Gastroesophageal sphincter (tissue), 4 donors: ENCODE measurements at regions not wholly inside any gene's neighbourhood (a gene's known extent, or its start where the extent isn't known, plus 50 kb on each side); places are given as distances from the start of the nearest gene placed in this dataset.
A peak's percentile ranks its signal among the peaks of the same experiment; 100 is the strongest.

Experiments used
- ATAC-seq: fragments of 150-250 bp; one replicate; pipeline ENCODE4 v1.9.1; 2016; ENCODE audit warnings: mild to moderate bottlenecking, moderate library complexity
- H3K27ac ChIP-seq, 4 donors: fragments of 200-600 bp; sonication (generic) in 3 of 4; 1 replicate in 3 of 4; 2 replicates in 1 of 4; pipeline ENCODE4 v1.5.1; 2016 to 2019
- H3K27me3 ChIP-seq: fragments of 200-600 bp; sonication (generic); one replicate; pipeline ENCODE4 v1.5.1; 2019
- H3K36me3 ChIP-seq, 2 donors: fragments of 200-600 bp; sonication (generic); one replicate each; pipeline ENCODE4 v1.5.1; 2019; ENCODE audit warnings: control low read depth in 1 of 2
- H3K4me1 ChIP-seq, 3 donors: fragments of 200-600 bp; sonication (generic); 1 replicate in 2 of 3; 2 replicates in 1 of 3; pipeline ENCODE4 v1.5.1; 2016 to 2019; ENCODE audit warnings: control low read depth in 2 of 3
- H3K4me3 ChIP-seq, 2 donors: fragments of 200-600 bp; sonication (generic); one replicate each; pipeline ENCODE4 v1.5.1; 2019; ENCODE audit warnings: mild to moderate bottlenecking in 1 of 2, moderate library complexity in 1 of 2
- H3K9me3 ChIP-seq, 3 donors: fragments of 200-600 bp; sonication (generic); one replicate each; pipeline ENCODE4 v1.5.1; 2017 to 2019; ENCODE audit warnings: control low read depth in 2 of 3
- CTCF ChIP-seq, 4 experiments: fragments of 200-600 bp in 2 of 4; fragments of 450-650 bp in 2 of 4; sonication (generic) in 1 of 4; IDR thresholded peaks; one replicate each; pipeline ENCODE4 v1.5.1; 2017 to 2019; ENCODE audit warnings: antibody characterized with exemption in 4 of 4, mild to moderate bottlenecking in 2 of 4, moderate library complexity in 2 of 4
- EP300 ChIP-seq: sonication (generic); formaldehyde crosslinking; IDR thresholded peaks from one replicate; pipeline ENCODE4 v1.6.1; 2017; ENCODE audit warnings: antibody characterized with exemption, mild to moderate bottlenecking
- POLR2A ChIP-seq, 2 donors: fragments of 450-650 bp; IDR thresholded peaks; one replicate each; pipeline ENCODE4 v1.6.1; 2017; ENCODE audit warnings: antibody characterized with exemption in 2 of 2, mild to moderate bottlenecking in 2 of 2, moderate library complexity in 1 of 2
- POLR2AphosphoS5 ChIP-seq: sonication (generic); formaldehyde crosslinking; IDR thresholded peaks from one replicate; pipeline ENCODE4 v1.6.1; 2017; ENCODE audit warnings: antibody characterized with exemption
- WGBS, 2 donors: methylation state at CpG; one replicate each; pipeline ENCODE4 v1.1.5; 2018; ENCODE audit warnings: low coverage in 1 of 2; 5-methylcytosine and 5-hydroxymethylcytosine counted together

GRCh38 chr6:105648276-105648675 lies 245.4 kb upstream of the PREP start:
- H3K4me1 ChIP-seq = peaks cover 0 to 29% (median 6%) of the 10 kb centered on the region in 3 donors

GRCh38 chr6:105646391-105646867 lies 243.5 kb upstream of the PREP start:
- 77 to 83% methylated on average over 5 of the region's 5 CpGs for WGBS, 2 donors
- TF ChIP-seq EP300 = no peak
- no peak for TF ChIP-seq POLR2AphosphoS5
- TF ChIP-seq POLR2A (IDR thresholded peaks at IDR 0.05) = no peak
- TF ChIP-seq CTCF (IDR thresholded peaks at IDR 0.05) = no peak
- H3K27ac ChIP-seq = peak overlapping the region; percentile 53 to 78 (median 70)
- no peak for ATAC-seq
- H3K27me3 ChIP-seq = no peaks in the 10 kb centered on the region
- H3K4me1 ChIP-seq = peaks cover 0 to 29% (median 6%) of the 10 kb centered on the region in 3 donors
- no peak overlapping the region for H3K4me3 ChIP-seq
- H3K9me3 ChIP-seq = no peaks in the 10 kb centered on the region
- no peaks in the 10 kb centered on the region for H3K36me3 ChIP-seq

More at GRCh38 chr6:105648276-105648675, 245.4 kb upstream of the PREP start:
- no peaks in the 10 kb centered on the region for H3K27me3 ChIP-seq
- H3K36me3 ChIP-seq = no peaks in the 10 kb centered on the region
- H3K27ac ChIP-seq = no peak overlapping the region
- H3K4me3 ChIP-seq = no peak overlapping the region
- WGBS, 2 donors = 50 to 78% methylated on average over 1 to 4 of the region's 4 CpGs
- TF ChIP-seq EP300 = no peak
- no peak for TF ChIP-seq POLR2AphosphoS5
- no peak for TF ChIP-seq POLR2A (IDR thresholded peaks at IDR 0.05)
- TF ChIP-seq CTCF (IDR thresholded peaks at IDR 0.05) = no peak
- no peaks in the 10 kb centered on the region for H3K9me3 ChIP-seq
- ATAC-seq = no peak

- ATAC-seq = no peak
- WGBS, 2 donors = 0 to 44% methylated on average over 3 of the region's 3 CpGs
- Histone ChIP-seq H3K9me3 (no peaks in the 10 kb centered on the region), H3K4me1 (peaks cover 0 to 29% (median 6%) of the 10 kb centered on the region in 3 donors), H3K27ac (peak overlapping the region; percentile 53 to 78 (median 70)), H3K4me3 (no peak overlapping the region), H3K27me3 (no peaks in the 10 kb centered on the region), H3K36me3 (no peaks in the 10 kb centered on the region)
- TF ChIP-seq POLR2A (IDR thresholded peaks at IDR 0.05) = no peak
- no peak for TF ChIP-seq CTCF (IDR thresholded peaks at IDR 0.05)
- no peak for TF ChIP-seq POLR2AphosphoS5
- TF ChIP-seq EP300 = no peak
Measured at GRCh38 chr6:105645958-105646357, 243.1 kb upstream of the PREP start.

- WGBS, 2 donors = 14 to 43% methylated on average over 1 of the region's 1 CpG
- Histone ChIP-seq H3K4me3 (no peak overlapping the region), H3K27ac (peak overlapping the region; percentile 71 to 83 (median 76)), H3K4me1 (peaks cover 0 to 29% (median 6%) of the 10 kb centered on the region in 3 donors), H3K9me3 (no peaks in the 10 kb centered on the region), H3K27me3 (no peaks in the 10 kb centered on the region), H3K36me3 (no peaks in the 10 kb centered on the region)
- ATAC-seq = peak; percentile 72
- TF ChIP-seq CTCF (IDR thresholded peaks at IDR 0.05) = no peak
- no peak for TF ChIP-seq EP300
- TF ChIP-seq POLR2AphosphoS5 = peak; percentile 43
Measured at GRCh38 chr6:105645156-105645555, 242.3 kb upstream of the PREP start.

GRCh38 chr6:105644691-105645090 lies 241.8 kb upstream of the PREP start:
- no peaks in the 10 kb centered on the region for H3K36me3 ChIP-seq
- H3K9me3 ChIP-seq = no peaks in the 10 kb centered on the region
- no peak for ATAC-seq
- H3K27ac ChIP-seq = peak overlapping the region; percentile 71 to 83 (median 76)
- no peak overlapping the region for H3K4me3 ChIP-seq
- WGBS, 2 donors = 57 to 85% methylated on average over 2 to 3 of the region's 3 CpGs
- no peaks in the 10 kb centered on the region for H3K27me3 ChIP-seq
- H3K4me1 ChIP-seq = peaks cover 0 to 29% (median 6%) of the 10 kb centered on the region in 3 donors
- no peak for TF ChIP-seq POLR2A (IDR thresholded peaks at IDR 0.05)
- no peak for TF ChIP-seq CTCF (IDR thresholded peaks at IDR 0.05)
- TF ChIP-seq POLR2AphosphoS5 = no peak
- no peak for TF ChIP-seq EP300
